PC-9 (cell line): ENCODE measurements at regions not wholly inside any gene's neighbourhood (a gene's known extent, or its start where the extent isn't known, plus 50 kb on each side); places are given as distances from the start of the nearest gene placed in this dataset.

Experiments used
- EZH2 ChIP-seq: fragments of 200-600 bp; sonication (generic); IDR thresholded peaks from 2 replicates; pipeline ENCODE4 v1.8.0; 2017; ENCODE audit warnings: antibody characterized with exemption, low read depth
- TF ChIP-seq, protein P1 (sequence below): fragments of 200-600 bp; sonication (generic); conservative IDR thresholded peaks from 2 replicates; pipeline ENCODE4 v1.6.1; 2017; ENCODE audit warnings: mixed run types, antibody characterized with exemption, mild to moderate bottlenecking, moderate library complexity

- TF ChIP-seq, protein P1, sequence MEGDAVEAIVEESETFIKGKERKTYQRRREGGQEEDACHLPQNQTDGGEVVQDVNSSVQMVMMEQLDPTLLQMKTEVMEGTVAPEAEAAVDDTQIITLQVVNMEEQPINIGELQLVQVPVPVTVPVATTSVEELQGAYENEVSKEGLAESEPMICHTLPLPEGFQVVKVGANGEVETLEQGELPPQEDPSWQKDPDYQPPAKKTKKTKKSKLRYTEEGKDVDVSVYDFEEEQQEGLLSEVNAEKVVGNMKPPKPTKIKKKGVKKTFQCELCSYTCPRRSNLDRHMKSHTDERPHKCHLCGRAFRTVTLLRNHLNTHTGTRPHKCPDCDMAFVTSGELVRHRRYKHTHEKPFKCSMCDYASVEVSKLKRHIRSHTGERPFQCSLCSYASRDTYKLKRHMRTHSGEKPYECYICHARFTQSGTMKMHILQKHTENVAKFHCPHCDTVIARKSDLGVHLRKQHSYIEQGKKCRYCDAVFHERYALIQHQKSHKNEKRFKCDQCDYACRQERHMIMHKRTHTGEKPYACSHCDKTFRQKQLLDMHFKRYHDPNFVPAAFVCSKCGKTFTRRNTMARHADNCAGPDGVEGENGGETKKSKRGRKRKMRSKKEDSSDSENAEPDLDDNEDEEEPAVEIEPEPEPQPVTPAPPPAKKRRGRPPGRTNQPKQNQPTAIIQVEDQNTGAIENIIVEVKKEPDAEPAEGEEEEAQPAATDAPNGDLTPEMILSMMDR, result no peak
- TF ChIP-seq EZH2, result no peak
Measured at GRCh38 chr20:60427516-60427915, 469.3 kb downstream of the CDH26 start.
